HepG2 (cell line): ENCODE measurements at regions not wholly inside any gene's neighbourhood (a gene's known extent, or its start where the extent isn't known, plus 50 kb on each side); places are given as distances from the start of the nearest gene placed in this dataset.

Experiments used
- ATF7-NPFF ChIP-seq: sonication (generic); formaldehyde crosslinking; IDR thresholded peaks from 2 replicates; pipeline ENCODE4 v1.8.1; 2023; ENCODE audit warnings: mild to moderate bottlenecking, low read depth, missing genetic modification reagents, moderate library complexity
- CHD4 ChIP-seq: fragments of 200-600 bp; sonication (generic); IDR thresholded peaks from 2 replicates; pipeline ENCODE4 v1.7.0; 2017; ENCODE audit warnings: mild to moderate bottlenecking, low read length, borderline replicate concordance
- DMAP1 ChIP-seq: IDR thresholded peaks from 2 replicates; pipeline ENCODE4 v1.6.1; 2016
- FLYWCH1 ChIP-seq: sonication (generic); formaldehyde crosslinking; IDR thresholded peaks from 2 replicates; pipeline ENCODE4 v1.8.1; 2023; ENCODE audit warnings: mild to moderate bottlenecking, missing genetic modification reagents
- HOXA3 ChIP-seq: sonication (generic); formaldehyde crosslinking; IDR thresholded peaks from 2 replicates; pipeline ENCODE4 v1.5.0; 2020; ENCODE audit warnings: missing genetic modification reagents
- KLF12 ChIP-seq: sonication (generic); formaldehyde crosslinking; IDR thresholded peaks from 2 replicates; pipeline ENCODE4 v1.4.0; 2020; ENCODE audit warnings: missing genetic modification reagents, borderline replicate concordance
- REPIN1 ChIP-seq: sonication (generic); formaldehyde crosslinking; IDR thresholded peaks from 2 replicates; pipeline ENCODE4 v1.8.0; 2022; ENCODE audit warnings: missing genetic modification reagents, low read depth, mild to moderate bottlenecking, borderline replicate concordance
- SAP130 ChIP-seq: IDR thresholded peaks from 2 replicates; pipeline ENCODE4 v1.6.1; 2016; ENCODE audit warnings: low read depth
- SIN3A ChIP-seq: IDR thresholded peaks from 2 replicates; pipeline ENCODE4 v1.6.1; 2011; ENCODE audit warnings: low read depth, mild to moderate bottlenecking, control low read depth, low read length, borderline replicate concordance
- ZBTB21 ChIP-seq: sonication (generic); formaldehyde crosslinking; IDR thresholded peaks from 2 replicates; pipeline ENCODE4 v1.4.0; 2020; ENCODE audit warnings: missing genetic modification reagents
- ZKSCAN8 ChIP-seq: IDR thresholded peaks from 2 replicates; pipeline ENCODE4 v1.6.1; 2016; ENCODE audit warnings: borderline replicate concordance, missing genetic modification reagents, missing compliant biosample characterization
- ZNF431 ChIP-seq: sonication (generic); formaldehyde crosslinking; IDR thresholded peaks from 2 replicates; pipeline ENCODE4 v1.9.0; 2022; ENCODE audit warnings: missing genetic modification reagents, low read depth, mild to moderate bottlenecking, borderline replicate concordance
- ZNF674 ChIP-seq: sonication (generic); formaldehyde crosslinking; IDR thresholded peaks from 2 replicates; pipeline ENCODE4 v1.5.0; 2020; ENCODE audit warnings: low read depth, mild to moderate bottlenecking, missing genetic modification reagents
- TF ChIP-seq, protein P1 (sequence below): sonication (generic); formaldehyde crosslinking; IDR thresholded peaks from 2 replicates; pipeline ENCODE4 v1.9.0; 2021; ENCODE audit warnings: mild to moderate bottlenecking, missing genetic modification reagents
- TF ChIP-seq, protein P2 (sequence below): sonication (generic); formaldehyde crosslinking; IDR thresholded peaks from 2 replicates; pipeline ENCODE4 v1.5.1; 2020; ENCODE audit warnings: mild to moderate bottlenecking, missing genetic modification reagents
- TF ChIP-seq, protein P3 (sequence below): sonication (generic); formaldehyde crosslinking; IDR thresholded peaks from 2 replicates; pipeline ENCODE4 v1.4.0; 2020; ENCODE audit warnings: missing genetic modification reagents

DNA sequence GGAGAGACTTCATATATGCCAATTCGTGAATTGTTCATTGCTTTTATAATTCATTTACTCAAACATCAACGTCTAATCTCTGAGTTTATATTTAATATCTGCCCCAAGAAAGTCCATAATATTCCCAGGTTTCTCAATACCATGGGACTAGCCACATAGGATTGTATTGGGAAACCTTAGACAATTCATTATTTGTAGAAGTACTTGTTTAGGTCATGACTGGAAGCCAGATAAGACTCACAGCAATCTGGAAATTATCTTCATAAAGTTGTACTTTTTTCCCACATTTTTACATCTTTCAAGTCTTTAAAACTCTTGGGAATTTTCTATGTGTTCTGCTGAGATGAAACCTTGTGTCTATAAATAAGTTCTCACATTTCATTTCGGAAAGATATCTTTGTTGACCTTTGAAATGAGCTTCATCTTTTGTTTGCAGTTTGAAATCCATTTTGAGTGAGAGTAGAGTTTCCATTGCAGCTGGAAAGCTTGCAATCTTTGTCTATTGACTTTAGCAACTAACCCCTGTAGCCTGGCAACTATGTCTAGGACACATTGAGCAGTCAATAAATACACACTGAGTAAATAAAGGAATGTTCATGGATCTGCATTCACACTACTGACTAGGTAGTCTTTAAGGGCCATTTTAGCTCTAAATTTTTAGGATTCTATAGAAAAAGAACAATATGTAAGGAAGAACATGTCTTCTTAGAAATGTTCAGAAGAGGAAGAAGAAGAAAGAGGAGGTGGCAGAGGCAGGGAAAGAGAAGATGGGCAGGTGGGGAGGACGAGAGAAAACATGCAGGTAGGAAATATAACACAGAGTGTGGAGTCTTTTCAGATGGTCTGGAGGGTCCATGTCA is 154.4 kb downstream of the LRIG3 start (continued):
- TF ChIP-seq SAP130 (CRISPR knock-in tag) (peak; percentile 82), KLF12 (CRISPR knock-in tag) (no peak), REPIN1 (CRISPR knock-in tag) (peak; percentile 34; the same call in 1 of the 2 replicates), FLYWCH1 (CRISPR knock-in tag) (no peak), DMAP1 (CRISPR knock-in tag) (no peak), ZKSCAN8 (peak; percentile 86; the same call in 1 of the 2 replicates), ATF7-NPFF (CRISPR knock-in tag) (no peak), ZNF431 (CRISPR knock-in tag) (no peak; the same call in 1 of the 2 replicates), SIN3A (no peak), ZNF674 (CRISPR knock-in tag) (no peak), ZBTB21 (CRISPR knock-in tag) (no peak), HOXA3 (CRISPR knock-in tag) (no peak), CHD4 (no peak; the same call in 1 of the 2 replicates)
- TF ChIP-seq, protein P1, sequence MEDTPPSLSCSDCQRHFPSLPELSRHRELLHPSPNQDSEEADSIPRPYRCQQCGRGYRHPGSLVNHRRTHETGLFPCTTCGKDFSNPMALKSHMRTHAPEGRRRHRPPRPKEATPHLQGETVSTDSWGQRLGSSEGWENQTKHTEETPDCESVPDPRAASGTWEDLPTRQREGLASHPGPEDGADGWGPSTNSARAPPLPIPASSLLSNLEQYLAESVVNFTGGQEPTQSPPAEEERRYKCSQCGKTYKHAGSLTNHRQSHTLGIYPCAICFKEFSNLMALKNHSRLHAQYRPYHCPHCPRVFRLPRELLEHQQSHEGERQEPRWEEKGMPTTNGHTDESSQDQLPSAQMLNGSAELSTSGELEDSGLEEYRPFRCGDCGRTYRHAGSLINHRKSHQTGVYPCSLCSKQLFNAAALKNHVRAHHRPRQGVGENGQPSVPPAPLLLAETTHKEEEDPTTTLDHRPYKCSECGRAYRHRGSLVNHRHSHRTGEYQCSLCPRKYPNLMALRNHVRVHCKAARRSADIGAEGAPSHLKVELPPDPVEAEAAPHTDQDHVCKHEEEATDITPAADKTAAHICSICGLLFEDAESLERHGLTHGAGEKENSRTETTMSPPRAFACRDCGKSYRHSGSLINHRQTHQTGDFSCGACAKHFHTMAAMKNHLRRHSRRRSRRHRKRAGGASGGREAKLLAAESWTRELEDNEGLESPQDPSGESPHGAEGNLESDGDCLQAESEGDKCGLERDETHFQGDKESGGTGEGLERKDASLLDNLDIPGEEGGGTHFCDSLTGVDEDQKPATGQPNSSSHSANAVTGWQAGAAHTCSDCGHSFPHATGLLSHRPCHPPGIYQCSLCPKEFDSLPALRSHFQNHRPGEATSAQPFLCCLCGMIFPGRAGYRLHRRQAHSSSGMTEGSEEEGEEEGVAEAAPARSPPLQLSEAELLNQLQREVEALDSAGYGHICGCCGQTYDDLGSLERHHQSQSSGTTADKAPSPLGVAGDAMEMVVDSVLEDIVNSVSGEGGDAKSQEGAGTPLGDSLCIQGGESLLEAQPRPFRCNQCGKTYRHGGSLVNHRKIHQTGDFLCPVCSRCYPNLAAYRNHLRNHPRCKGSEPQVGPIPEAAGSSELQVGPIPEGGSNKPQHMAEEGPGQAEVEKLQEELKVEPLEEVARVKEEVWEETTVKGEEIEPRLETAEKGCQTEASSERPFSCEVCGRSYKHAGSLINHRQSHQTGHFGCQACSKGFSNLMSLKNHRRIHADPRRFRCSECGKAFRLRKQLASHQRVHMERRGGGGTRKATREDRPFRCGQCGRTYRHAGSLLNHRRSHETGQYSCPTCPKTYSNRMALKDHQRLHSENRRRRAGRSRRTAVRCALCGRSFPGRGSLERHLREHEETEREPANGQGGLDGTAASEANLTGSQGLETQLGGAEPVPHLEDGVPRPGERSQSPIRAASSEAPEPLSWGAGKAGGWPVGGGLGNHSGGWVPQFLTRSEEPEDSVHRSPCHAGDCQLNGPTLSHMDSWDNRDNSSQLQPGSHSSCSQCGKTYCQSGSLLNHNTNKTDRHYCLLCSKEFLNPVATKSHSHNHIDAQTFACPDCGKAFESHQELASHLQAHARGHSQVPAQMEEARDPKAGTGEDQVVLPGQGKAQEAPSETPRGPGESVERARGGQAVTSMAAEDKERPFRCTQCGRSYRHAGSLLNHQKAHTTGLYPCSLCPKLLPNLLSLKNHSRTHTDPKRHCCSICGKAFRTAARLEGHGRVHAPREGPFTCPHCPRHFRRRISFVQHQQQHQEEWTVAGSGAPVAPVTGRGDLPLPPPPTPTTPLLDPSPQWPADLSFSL = no peak
- TF ChIP-seq, protein P2, sequence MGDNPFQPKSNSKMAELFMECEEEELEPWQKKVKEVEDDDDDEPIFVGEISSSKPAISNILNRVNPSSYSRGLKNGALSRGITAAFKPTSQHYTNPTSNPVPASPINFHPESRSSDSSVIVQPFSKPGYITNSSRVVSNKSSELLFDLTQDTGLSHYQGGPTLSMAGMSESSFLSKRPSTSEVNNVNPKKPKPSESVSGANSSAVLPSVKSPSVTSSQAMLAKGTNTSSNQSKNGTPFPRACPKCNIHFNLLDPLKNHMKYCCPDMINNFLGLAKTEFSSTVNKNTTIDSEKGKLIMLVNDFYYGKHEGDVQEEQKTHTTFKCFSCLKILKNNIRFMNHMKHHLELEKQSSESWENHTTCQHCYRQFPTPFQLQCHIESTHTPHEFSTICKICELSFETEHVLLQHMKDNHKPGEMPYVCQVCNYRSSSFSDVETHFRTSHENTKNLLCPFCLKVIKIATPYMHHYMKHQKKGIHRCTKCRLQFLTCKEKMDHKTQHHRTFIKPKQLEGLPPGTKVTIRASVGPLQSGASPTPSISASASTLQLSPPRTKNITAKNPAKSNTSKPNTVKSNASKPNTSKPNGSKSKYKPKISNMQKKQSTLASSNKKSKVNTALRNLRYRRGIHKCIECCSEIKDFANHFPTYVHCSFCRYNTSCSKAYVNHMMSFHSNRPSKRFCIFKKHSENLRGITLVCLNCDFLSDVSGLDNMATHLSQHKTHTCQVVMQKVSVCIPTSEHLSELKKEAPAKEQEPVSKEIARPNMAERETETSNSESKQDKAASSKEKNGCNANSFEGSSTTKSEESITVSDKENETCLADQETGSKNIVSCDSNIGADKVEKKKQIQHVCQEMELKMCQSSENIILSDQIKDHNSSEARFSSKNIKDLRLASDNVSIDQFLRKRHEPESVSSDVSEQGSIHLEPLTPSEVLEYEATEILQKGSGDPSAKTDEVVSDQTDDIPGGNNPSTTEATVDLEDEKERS (CRISPR knock-in tag) = peak; percentile 41; the same call in 1 of the 2 replicates
- TF ChIP-seq, protein P3, sequence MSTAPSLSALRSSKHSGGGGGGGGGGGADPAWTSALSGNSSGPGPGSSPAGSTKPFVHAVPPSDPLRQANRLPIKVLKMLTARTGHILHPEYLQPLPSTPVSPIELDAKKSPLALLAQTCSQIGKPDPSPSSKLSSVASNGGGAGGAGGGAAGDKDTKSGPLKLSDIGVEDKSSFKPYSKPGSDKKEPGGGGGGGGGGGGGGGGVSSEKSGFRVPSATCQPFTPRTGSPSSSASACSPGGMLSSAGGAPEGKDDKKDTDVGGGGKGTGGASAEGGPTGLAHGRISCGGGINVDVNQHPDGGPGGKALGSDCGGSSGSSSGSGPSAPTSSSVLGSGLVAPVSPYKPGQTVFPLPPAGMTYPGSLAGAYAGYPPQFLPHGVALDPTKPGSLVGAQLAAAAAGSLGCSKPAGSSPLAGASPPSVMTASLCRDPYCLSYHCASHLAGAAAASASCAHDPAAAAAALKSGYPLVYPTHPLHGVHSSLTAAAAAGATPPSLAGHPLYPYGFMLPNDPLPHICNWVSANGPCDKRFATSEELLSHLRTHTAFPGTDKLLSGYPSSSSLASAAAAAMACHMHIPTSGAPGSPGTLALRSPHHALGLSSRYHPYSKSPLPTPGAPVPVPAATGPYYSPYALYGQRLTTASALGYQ (CRISPR knock-in tag) = peak; percentile 75
